Muscle layer of colon (tissue), 2 donors: ENCODE measurements at regions not wholly inside any gene's neighbourhood (a gene's known extent, or its start where the extent isn't known, plus 50 kb on each side); places are given as distances from the start of the nearest gene placed in this dataset.

Experiments
- H3K27ac ChIP-seq: one replicate; pipeline ENCODE4 v1.7.0; 2013; ENCODE audit warnings: low read depth, mild to moderate bottlenecking, low read length, moderate library complexity
- H3K27me3 ChIP-seq, 2 donors: one replicate each; pipeline ENCODE4 v1.7.0; 2013; ENCODE audit warnings: low read length in 2 of 2, mild to moderate bottlenecking in 2 of 2; ENCODE audit not compliant: insufficient read depth in 2 of 2, control insufficient read depth in 1 of 2
- H3K36me3 ChIP-seq: one replicate; pipeline ENCODE4 v1.7.0; 2013; ENCODE audit warnings: mild to moderate bottlenecking, low read length; ENCODE audit not compliant: insufficient read depth
- H3K4me1 ChIP-seq: one replicate; pipeline ENCODE4 v1.7.0; 2013; ENCODE audit warnings: mild to moderate bottlenecking, low read length; ENCODE audit not compliant: insufficient read depth
- H3K4me3 ChIP-seq, 2 donors: one replicate each; pipeline ENCODE4 v1.7.0; 2013; ENCODE audit warnings: low read length in 2 of 2, low read depth in 1 of 2, mild to moderate bottlenecking in 1 of 2, moderate library complexity in 1 of 2
- H3K9ac ChIP-seq: one replicate; pipeline ENCODE4 v1.7.0; 2013; ENCODE audit warnings: low read length
- H3K9me3 ChIP-seq: one replicate; pipeline ENCODE4 v1.7.0; 2013; ENCODE audit warnings: mild to moderate bottlenecking, low read length
- donor health status: abdominal sarcoma.
- donor health status: Adenocarcinoma of cecum.

- Histone ChIP-seq H3K36me3 (no peaks in the 10 kb centered on the region), H3K4me3 (no peak overlapping the region), H3K9ac (no peak overlapping the region), H3K27ac (no peak overlapping the region), H3K9me3 (no peaks in the 10 kb centered on the region), H3K4me1 (peaks cover 13% of the 10 kb centered on the region), H3K27me3 (no peaks in the 10 kb centered on the region)
Observed at GRCh38 chr1:8213136-8213535, 104.8 kb upstream of the SLC45A1 start.

- Histone ChIP-seq H3K9me3 (no peaks in the 10 kb centered on the region), H3K36me3 (no peaks in the 10 kb centered on the region), H3K27me3 (no peaks in the 10 kb centered on the region), H3K27ac (no peak overlapping the region), H3K4me3 (no peak overlapping the region), H3K9ac (no peak overlapping the region), H3K4me1 (peaks cover 8% of the 10 kb centered on the region)
Observed at GRCh38 chr1:8212580-8213031, 105.3 kb upstream of the SLC45A1 start.

GRCh38 chr1:8211883-8212579, 105.9 kb upstream of the SLC45A1 start:
- H3K4me1 ChIP-seq: peaks cover 6% of the 10 kb centered on the region
- no peak overlapping the region for H3K27ac ChIP-seq
- H3K27me3 ChIP-seq: no peaks in the 10 kb centered on the region
- no peak overlapping the region for H3K4me3 ChIP-seq
- no peaks in the 10 kb centered on the region for H3K9me3 ChIP-seq
- no peak overlapping the region for H3K9ac ChIP-seq
- H3K36me3 ChIP-seq: no peaks in the 10 kb centered on the region

GRCh38 chr1:8211251-8211882, 106.5 kb upstream of the SLC45A1 start:
- H3K9ac ChIP-seq: no peak overlapping the region
- no peaks in the 10 kb centered on the region for H3K36me3 ChIP-seq
- H3K9me3 ChIP-seq: no peaks in the 10 kb centered on the region
- H3K27ac ChIP-seq: no peak overlapping the region
- no peaks in the 10 kb centered on the region for H3K27me3 ChIP-seq
- H3K4me1 ChIP-seq: no peaks in the 10 kb centered on the region
- no peak overlapping the region for H3K4me3 ChIP-seq

- H3K27me3 ChIP-seq: no peaks in the 10 kb centered on the region
- H3K36me3 ChIP-seq: no peaks in the 10 kb centered on the region
- peaks cover 28% of the 10 kb centered on the region for H3K4me1 ChIP-seq
- no peaks in the 10 kb centered on the region for H3K9me3 ChIP-seq
- no peak overlapping the region for H3K27ac ChIP-seq
- H3K4me3 ChIP-seq: no peak overlapping the region
- no peak overlapping the region for H3K9ac ChIP-seq
Observed at GRCh38 chr1:8207202-8207601, 110.7 kb upstream of the SLC45A1 start.

- Histone ChIP-seq H3K9me3 (no peaks in the 10 kb centered on the region), H3K27me3 (no peaks in the 10 kb centered on the region), H3K4me3 (no peak overlapping the region), H3K27ac (no peak overlapping the region), H3K9ac (no peak overlapping the region), H3K4me1 (peaks cover 36% of the 10 kb centered on the region), H3K36me3 (no peaks in the 10 kb centered on the region)
Observed at GRCh38 chr1:8206391-8206790, 111.5 kb upstream of the SLC45A1 start.

GRCh38 chr1:8205771-8206170, 112.1 kb upstream of the SLC45A1 start:
- Histone ChIP-seq H3K9me3 (no peaks in the 10 kb centered on the region), H3K9ac (no peak overlapping the region), H3K4me3 (no peak overlapping the region), H3K36me3 (no peaks in the 10 kb centered on the region), H3K27me3 (no peaks in the 10 kb centered on the region), H3K27ac (no peak overlapping the region), H3K4me1 (peaks cover 41% of the 10 kb centered on the region)

GRCh38 chr1:8204826-8205225, 113.1 kb upstream of the SLC45A1 start:
- Histone ChIP-seq H3K4me3 (no peak overlapping the region), H3K27me3 (no peaks in the 10 kb centered on the region), H3K9me3 (no peaks in the 10 kb centered on the region), H3K9ac (no peak overlapping the region), H3K36me3 (no peaks in the 10 kb centered on the region), H3K4me1 (peaks cover 41% of the 10 kb centered on the region), H3K27ac (peak overlapping the region; percentile 77)

- no peaks in the 10 kb centered on the region for H3K36me3 ChIP-seq
- H3K9ac ChIP-seq: no peak overlapping the region
- peaks cover 41% of the 10 kb centered on the region for H3K4me1 ChIP-seq
- no peaks in the 10 kb centered on the region for H3K9me3 ChIP-seq
- H3K27me3 ChIP-seq: no peaks in the 10 kb centered on the region
- peak overlapping the region; percentile 82 for H3K27ac ChIP-seq
- H3K4me3 ChIP-seq: no peak overlapping the region
Observed at GRCh38 chr1:8203551-8203950, 114.4 kb upstream of the SLC45A1 start.

- Histone ChIP-seq H3K36me3 (no peaks in the 10 kb centered on the region), H3K4me1 (peaks cover 44% of the 10 kb centered on the region), H3K4me3 (peak overlapping the region in 1 of 2 donors; percentile 25), H3K9ac (peak overlapping the region; percentile 41), H3K27ac (peak overlapping the region; percentile 82), H3K9me3 (no peaks in the 10 kb centered on the region), H3K27me3 (no peaks in the 10 kb centered on the region)
Observed at GRCh38 chr1:8203056-8203455, 114.9 kb upstream of the SLC45A1 start.

GRCh38 chr1:8202182-8202905, 115.6 kb upstream of the SLC45A1 start:
- Histone ChIP-seq H3K27ac (peak overlapping the region; percentile 82), H3K36me3 (no peaks in the 10 kb centered on the region), H3K27me3 (no peaks in the 10 kb centered on the region), H3K4me3 (peak overlapping the region in 1 of 2 donors; percentile 25), H3K9me3 (no peaks in the 10 kb centered on the region), H3K4me1 (peaks cover 51% of the 10 kb centered on the region), H3K9ac (peak overlapping the region; percentile 41)
